Stimulated activated CD4-positive, alpha-beta T cell treated with anti-CD3 and anti-CD28 coated beads, Interleukin-12 subunit alpha, Interleukin-12 subunit beta, amount 100 ng/mL, for 24 hours (primary cell): ENCODE measurements at regions not wholly inside any gene's neighbourhood (a gene's known extent, or its start where the extent isn't known, plus 50 kb on each side); places are given as distances from the start of the nearest gene placed in this dataset.
"Not testable (repeated sequence)": the region's sequence is repeated elsewhere in the genome, so short reads cannot be mapped to it uniquely, and the experiment has no call there.

Source experiments
- DNase-seq, 2 experiments: peaks; one replicate each; pipeline ENCODE4 v3.0.0-alpha.2; 2020; ENCODE audit warnings: low read depth in 2 of 2

- no peak for DNase-seq
Observed at GRCh38 chr2:36058076-36058475, 297.5 kb upstream of the CRIM1 start.

- DNase-seq, result no peak
Observed at GRCh38 chr2:36052819-36053218, 302.8 kb upstream of the CRIM1 start.

GRCh38 chr2:36044411-36044810, 311.2 kb upstream of the CRIM1 start:
- DNase-seq, result no peak

GRCh38 chr2:36035137-36035536, 320.4 kb upstream of the CRIM1 start:
- no peak for DNase-seq

GRCh38 chr2:36032046-36032445, 323.5 kb upstream of the CRIM1 start:
- no peak for DNase-seq

GRCh38 chr2:36031471-36031870, 324.1 kb upstream of the CRIM1 start:
- no peak for DNase-seq

- no peak for DNase-seq
Observed at GRCh38 chr2:36027616-36028015, 328.0 kb upstream of the CRIM1 start.

- no peak for DNase-seq
Observed at GRCh38 chr2:36013064-36013463, 342.5 kb upstream of the CRIM1 start.

- no peak for DNase-seq
Observed at GRCh38 chr2:36006444-36006843, 349.1 kb upstream of the CRIM1 start.

GRCh38 chr2:36002941-36003340, 352.6 kb upstream of the CRIM1 start:
- no peak for DNase-seq

- no peak for DNase-seq
Observed at GRCh38 chr2:35997488-35997887, 358.1 kb upstream of the CRIM1 start.

- no peak for DNase-seq
Observed at GRCh38 chr2:35989503-35989902, 366.1 kb upstream of the CRIM1 start.

GRCh38 chr2:35989040-35989439, 366.5 kb upstream of the CRIM1 start:
- DNase-seq, result no peak

- no peak for DNase-seq
Observed at GRCh38 chr2:35986871-35987270, 368.7 kb upstream of the CRIM1 start.

- no peak for DNase-seq
Observed at GRCh38 chr2:35978218-35978617, 377.4 kb upstream of the CRIM1 start.

- no peak for DNase-seq
Observed at GRCh38 chr2:35976611-35977010, 379.0 kb upstream of the CRIM1 start.

GRCh38 chr2:35973737-35974132, 381.8 kb upstream of the CRIM1 start:
- no peak for DNase-seq

- DNase-seq, result no peak
Observed at GRCh38 chr2:35973132-35973736, 382.3 kb upstream of the CRIM1 start.

- no peak for DNase-seq
Observed at GRCh38 chr2:35963824-35964223, 391.8 kb upstream of the CRIM1 start.

GRCh38 chr2:35963357-35963756, 392.2 kb upstream of the CRIM1 start:
- no peak for DNase-seq

- no peak for DNase-seq
Observed at GRCh38 chr2:35962585-35963146, 392.9 kb upstream of the CRIM1 start.

GRCh38 chr2:35960596-35960995, 395.0 kb upstream of the CRIM1 start:
- no peak for DNase-seq

- not testable (repeated sequence) for DNase-seq
Observed at GRCh38 chr2:35957053-35957452, 398.5 kb upstream of the CRIM1 start.

GRCh38 chr2:35946478-35946877, 409.1 kb upstream of the CRIM1 start:
- no peak for DNase-seq
